Suprapubic skin (tissue), 3 donors: ENCODE measurements at regions not wholly inside any gene's neighbourhood (a gene's known extent, or its start where the extent isn't known, plus 50 kb on each side); places are given as distances from the start of the nearest gene placed in this dataset.

Experiments used
- CTCF ChIP-seq, 2 donors: fragments of 200-600 bp in 1 of 2; fragments of 450-650 bp in 1 of 2; sonication (generic) in 1 of 2; IDR thresholded peaks; one replicate each; pipeline ENCODE4 v1.5.1; 2016 to 2019; ENCODE audit warnings: antibody characterized with exemption in 2 of 2, mild to moderate bottlenecking in 1 of 2, moderate library complexity in 1 of 2
- EP300 ChIP-seq: sonication (generic); formaldehyde crosslinking; IDR thresholded peaks from one replicate; pipeline ENCODE4 v1.6.1; 2017; ENCODE audit warnings: antibody characterized with exemption
- POLR2A ChIP-seq, 2 donors: fragments of 450-650 bp; IDR thresholded peaks; one replicate each; pipeline ENCODE4 v1.6.1; 2017; ENCODE audit warnings: antibody characterized with exemption in 2 of 2, mild to moderate bottlenecking in 2 of 2, moderate library complexity in 2 of 2

GRCh38 chr5:61622156-61622555 is 290.1 kb downstream of the ZSWIM6 start:
- TF ChIP-seq CTCF (IDR thresholded peaks at IDR 0.05) (no peak), POLR2A (IDR thresholded peaks at IDR 0.05) (no peak), EP300 (no peak)
